ENCODE measurements at regions not wholly inside any gene's neighbourhood (a gene's known extent, or its start where the extent isn't known, plus 50 kb on each side); places are given as distances from the start of the nearest gene placed in this dataset.

DNA sequence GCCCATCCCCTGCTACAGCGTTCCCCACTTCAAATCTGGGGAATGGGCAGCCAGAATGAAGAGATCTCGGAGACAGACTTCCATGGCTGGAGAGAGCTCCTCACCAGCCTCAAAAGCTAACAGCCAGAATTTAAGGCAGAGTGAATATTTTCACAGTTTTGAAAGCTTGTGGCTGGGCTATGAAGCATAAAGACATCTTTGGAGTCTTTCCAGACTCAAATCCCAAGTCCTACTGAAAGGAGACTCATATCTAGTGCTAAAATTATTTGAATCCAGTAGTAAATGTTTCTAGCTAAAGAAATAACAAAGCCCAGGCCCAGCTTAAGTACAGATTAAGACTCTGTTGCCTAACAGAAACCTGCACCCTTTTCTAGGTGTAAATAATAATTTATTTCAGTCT is 628.4 kb upstream of the ALCAM start:
- intact Hi-C loops (cut with DNase I) = no loop called here
- TF ChIP-seq EP300 (IDR thresholded peaks at IDR 0.05) (no peak), POLR2A (IDR thresholded peaks at IDR 0.05; ENCODE audit: low read depth) (no peak), POLR2AphosphoS5 (IDR thresholded peaks at IDR 0.05) (no peak)
- TF ChIP-seq, protein P1, sequence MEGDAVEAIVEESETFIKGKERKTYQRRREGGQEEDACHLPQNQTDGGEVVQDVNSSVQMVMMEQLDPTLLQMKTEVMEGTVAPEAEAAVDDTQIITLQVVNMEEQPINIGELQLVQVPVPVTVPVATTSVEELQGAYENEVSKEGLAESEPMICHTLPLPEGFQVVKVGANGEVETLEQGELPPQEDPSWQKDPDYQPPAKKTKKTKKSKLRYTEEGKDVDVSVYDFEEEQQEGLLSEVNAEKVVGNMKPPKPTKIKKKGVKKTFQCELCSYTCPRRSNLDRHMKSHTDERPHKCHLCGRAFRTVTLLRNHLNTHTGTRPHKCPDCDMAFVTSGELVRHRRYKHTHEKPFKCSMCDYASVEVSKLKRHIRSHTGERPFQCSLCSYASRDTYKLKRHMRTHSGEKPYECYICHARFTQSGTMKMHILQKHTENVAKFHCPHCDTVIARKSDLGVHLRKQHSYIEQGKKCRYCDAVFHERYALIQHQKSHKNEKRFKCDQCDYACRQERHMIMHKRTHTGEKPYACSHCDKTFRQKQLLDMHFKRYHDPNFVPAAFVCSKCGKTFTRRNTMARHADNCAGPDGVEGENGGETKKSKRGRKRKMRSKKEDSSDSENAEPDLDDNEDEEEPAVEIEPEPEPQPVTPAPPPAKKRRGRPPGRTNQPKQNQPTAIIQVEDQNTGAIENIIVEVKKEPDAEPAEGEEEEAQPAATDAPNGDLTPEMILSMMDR (IDR thresholded peaks at IDR 0.05) = no peak
- WGBS = 87% methylated on average over 2 of the region's 2 CpGs
- Histone ChIP-seq H3K36me3 (no peaks in the 10 kb centered on the region), H3K9me3 (no peaks in the 10 kb centered on the region), H3K27ac (replicated peaks in 1 of 4) (no peak overlapping the region), H3K4me1 (no peaks in the 10 kb centered on the region), H3K27me3 (no peaks in the 10 kb centered on the region), H3K4me3 (no peak overlapping the region)
- DNase-seq (ENCODE audit: extremely low spot score) = no peak

DNA sequence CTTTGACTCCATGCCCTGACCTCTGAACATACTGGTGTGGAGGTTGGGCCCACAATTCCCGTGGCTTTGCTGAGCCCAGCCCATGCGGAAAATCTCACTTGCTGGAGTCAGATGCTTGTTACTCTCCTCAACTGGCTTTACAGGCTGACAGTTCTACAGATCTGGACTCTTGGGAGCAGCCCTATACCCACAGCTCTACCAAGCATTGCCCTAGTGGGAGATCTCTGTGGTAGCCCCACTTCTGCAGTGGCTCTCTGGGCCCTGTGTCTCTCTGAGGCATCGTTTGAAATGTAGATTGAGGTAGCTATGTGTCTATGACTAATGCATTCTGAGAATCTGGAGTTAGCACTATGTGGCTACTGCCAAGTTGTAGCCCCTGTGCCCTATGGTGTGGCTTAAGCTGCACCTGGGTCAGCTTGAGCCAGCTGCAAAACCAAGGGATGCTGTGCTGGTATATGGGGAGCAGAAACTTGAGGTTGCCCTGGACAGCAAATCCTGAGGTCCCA is 625.8 kb upstream of the ALCAM start:
- no peaks in the 10 kb centered on the region for H3K4me1 ChIP-seq
- no peak overlapping the region for H3K27ac ChIP-seq (replicated peaks in 1 of 4)
- TF ChIP-seq, protein P1 (IDR thresholded peaks at IDR 0.05) = no peak
- TF ChIP-seq EP300 (IDR thresholded peaks at IDR 0.05) (no peak), POLR2A (IDR thresholded peaks at IDR 0.05; ENCODE audit: low read depth) (no peak), POLR2AphosphoS5 (IDR thresholded peaks at IDR 0.05) (no peak)

DNA sequence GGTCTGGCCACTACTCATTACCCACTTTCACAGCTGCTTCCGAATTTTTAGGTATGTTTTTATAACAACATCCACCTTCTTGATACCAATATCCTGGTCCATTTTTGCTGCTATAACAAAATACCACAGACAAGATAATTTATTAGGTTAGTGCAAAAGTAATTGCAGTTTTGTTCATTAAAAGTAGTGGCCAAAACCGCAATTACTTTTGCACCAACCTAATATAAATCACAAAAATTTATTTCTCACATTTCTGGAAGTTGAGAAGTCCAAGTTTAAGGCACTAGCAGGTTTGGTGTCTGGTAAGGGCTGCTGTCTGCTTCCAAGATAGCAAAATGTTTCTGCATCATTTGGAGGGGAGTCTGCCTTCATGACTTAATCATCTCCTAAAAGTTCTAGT is 624.7 kb upstream of the ALCAM start:
- TF ChIP-seq POLR2A (IDR thresholded peaks at IDR 0.05; ENCODE audit: low read depth) (no peak), EP300 (IDR thresholded peaks at IDR 0.05) (no peak), POLR2AphosphoS5 (IDR thresholded peaks at IDR 0.05) (no peak)
- TF ChIP-seq, protein P1 (IDR thresholded peaks at IDR 0.05) = no peak
- no peak for DNase-seq (ENCODE audit: extremely low spot score)
- H3K27ac ChIP-seq (replicated peaks in 1 of 4) = no peak overlapping the region
- H3K4me3 ChIP-seq = no peak overlapping the region
- no peaks in the 10 kb centered on the region for H3K27me3 ChIP-seq
- WGBS = 78% methylated on average over 2 of the region's 2 CpGs
- no peaks in the 10 kb centered on the region for H3K4me1 ChIP-seq
- no peaks in the 10 kb centered on the region for H3K36me3 ChIP-seq
- intact Hi-C loops (cut with DNase I) = no loop called here
- no peaks in the 10 kb centered on the region for H3K9me3 ChIP-seq

More for the DNA sequence above, 625.8 kb upstream of the ALCAM start:
- no peaks in the 10 kb centered on the region for H3K9me3 ChIP-seq
- no peak overlapping the region for H3K4me3 ChIP-seq
- intact Hi-C loops (cut with DNase I) = no loop called here
- 96% methylated on average over 3 of the region's 3 CpGs for WGBS
- DNase-seq (ENCODE audit: extremely low spot score) = no peak
- no peaks in the 10 kb centered on the region for H3K27me3 ChIP-seq
- no peaks in the 10 kb centered on the region for H3K36me3 ChIP-seq

DNA sequence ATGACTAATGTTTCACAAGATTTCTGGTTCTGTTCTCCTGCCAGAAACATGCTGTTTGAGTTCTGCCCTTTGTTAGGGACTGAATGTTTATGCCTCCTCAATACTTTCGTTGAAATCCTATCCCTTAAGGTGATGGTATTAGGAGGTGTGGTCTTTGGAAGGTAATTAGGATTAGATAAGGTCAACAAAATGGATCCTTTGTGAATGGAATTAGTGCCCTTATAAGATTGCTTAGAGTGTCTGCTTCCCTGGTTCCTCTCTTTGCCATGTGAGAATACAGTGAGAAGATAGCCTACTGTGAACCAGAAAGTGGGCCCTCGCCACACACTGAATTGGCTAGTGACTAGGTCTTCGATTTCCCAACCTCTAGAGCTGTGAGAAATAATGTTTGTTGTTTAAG is 621.4 kb upstream of the ALCAM start:
- DNase-seq (ENCODE audit: extremely low spot score) = no peak
- Histone ChIP-seq H3K4me3 (no peak overlapping the region), H3K27ac (replicated peaks in 1 of 4) (no peak overlapping the region), H3K4me1 (no peaks in the 10 kb centered on the region), H3K9me3 (no peaks in the 10 kb centered on the region), H3K36me3 (no peaks in the 10 kb centered on the region), H3K27me3 (no peaks in the 10 kb centered on the region)
- WGBS = 59% methylated on average over 3 of the region's 3 CpGs
- TF ChIP-seq POLR2A (IDR thresholded peaks at IDR 0.05; ENCODE audit: low read depth) = no peak
- TF ChIP-seq, protein P1 (IDR thresholded peaks at IDR 0.05) = no peak
- no peak for TF ChIP-seq POLR2AphosphoS5 (IDR thresholded peaks at IDR 0.05)
- TF ChIP-seq EP300 (IDR thresholded peaks at IDR 0.05) = no peak
- intact Hi-C loops (cut with DNase I) = no loop called here

DNA sequence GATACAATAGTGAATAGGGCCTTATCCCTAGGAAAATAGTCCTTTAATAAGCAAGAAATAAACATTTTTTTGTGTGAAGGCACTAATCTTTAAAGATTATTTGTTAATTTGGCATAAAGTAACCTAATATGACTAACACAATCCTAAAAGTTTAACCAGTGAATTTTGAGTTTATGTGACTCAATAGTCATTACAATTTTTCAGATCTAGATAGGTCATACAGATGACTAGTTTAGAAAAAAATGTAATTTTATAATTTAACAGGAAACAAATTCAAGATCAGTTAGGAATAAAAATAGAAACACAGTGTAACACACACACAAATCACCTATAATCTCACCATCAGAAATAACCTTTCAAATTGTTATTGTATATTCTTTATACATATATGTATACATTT is 620.7 kb upstream of the ALCAM start:
- Histone ChIP-seq H3K36me3 (no peaks in the 10 kb centered on the region), H3K4me3 (no peak overlapping the region), H3K27ac (replicated peaks in 1 of 4) (no peak overlapping the region), H3K9me3 (no peaks in the 10 kb centered on the region), H3K4me1 (no peaks in the 10 kb centered on the region), H3K27me3 (no peaks in the 10 kb centered on the region)
- no peak for TF ChIP-seq EP300 (IDR thresholded peaks at IDR 0.05)
- TF ChIP-seq, protein P1 (IDR thresholded peaks at IDR 0.05) = no peak
- no peak for TF ChIP-seq POLR2A (IDR thresholded peaks at IDR 0.05; ENCODE audit: low read depth)
- TF ChIP-seq POLR2AphosphoS5 (IDR thresholded peaks at IDR 0.05) = no peak
- intact Hi-C loops (cut with DNase I) = no loop called here
- DNase-seq (ENCODE audit: extremely low spot score) = no peak
